Neural cell (in vitro differentiated cells): ENCODE measurements at regions not wholly inside any gene's neighbourhood (a gene's known extent, or its start where the extent isn't known, plus 50 kb on each side); places are given as distances from the start of the nearest gene placed in this dataset.

Experiments
- CTCF ChIP-seq: fragments of 450-650 bp; IDR thresholded peaks from 2 replicates; pipeline ENCODE4 v1.5.1; 2014; ENCODE audit warnings: antibody characterized with exemption, mild to moderate bottlenecking, moderate library complexity; ENCODE audit not compliant: poor library complexity, severe bottlenecking
- EZH2 ChIP-seq: fragments of 200-600, 300-800 bp; shearing (Covaris generic), sonication (generic); IDR thresholded peaks from 2 replicates; pipeline ENCODE4 v1.6.1; 2014; ENCODE audit warnings: antibody characterized with exemption, low read length, borderline replicate concordance, mild to moderate bottlenecking; ENCODE audit not compliant: insufficient read depth, poor library complexity, severe bottlenecking
- MXI1 ChIP-seq: fragments of 450-650 bp; conservative IDR thresholded peaks from 2 replicates; pipeline ENCODE4 v1.6.1; 2014; ENCODE audit warnings: antibody characterized with exemption, mild to moderate bottlenecking; ENCODE audit not compliant: poor library complexity, severe bottlenecking

- TF ChIP-seq CTCF: peak; percentile 36
- no peak for TF ChIP-seq MXI1
- TF ChIP-seq EZH2: no peak
These were observed 1539.8 kb upstream of the PIK3C3 start for GRCh38 chr18:40415176-40415791.
